GM12865 (cell line): ENCODE measurements at regions not wholly inside any gene's neighbourhood (a gene's known extent, or its start where the extent isn't known, plus 50 kb on each side); places are given as distances from the start of the nearest gene placed in this dataset.
"Not testable (repeated sequence)": the region's sequence is repeated elsewhere in the genome, so short reads cannot be mapped to it uniquely, and the experiment has no call there.

ENCODE experiments used
- DNase-seq: peaks from one replicate; pipeline ENCODE4 v3.0.0; 2010; ENCODE audit warnings: low read depth
- H3K4me3 ChIP-seq: 2 replicates; pipeline ENCODE4 v1.5.1; 2011; ENCODE audit warnings: mild to moderate bottlenecking, low read depth, low read length, control low read depth
- CTCF ChIP-seq: IDR thresholded peaks from 2 replicates; pipeline ENCODE4 v1.5.1; 2011; ENCODE audit warnings: low read length, control low read depth, low read depth, inconsistent platforms; ENCODE audit not compliant: insufficient read depth; ENCODE audit errors: missing control alignments

DNA sequence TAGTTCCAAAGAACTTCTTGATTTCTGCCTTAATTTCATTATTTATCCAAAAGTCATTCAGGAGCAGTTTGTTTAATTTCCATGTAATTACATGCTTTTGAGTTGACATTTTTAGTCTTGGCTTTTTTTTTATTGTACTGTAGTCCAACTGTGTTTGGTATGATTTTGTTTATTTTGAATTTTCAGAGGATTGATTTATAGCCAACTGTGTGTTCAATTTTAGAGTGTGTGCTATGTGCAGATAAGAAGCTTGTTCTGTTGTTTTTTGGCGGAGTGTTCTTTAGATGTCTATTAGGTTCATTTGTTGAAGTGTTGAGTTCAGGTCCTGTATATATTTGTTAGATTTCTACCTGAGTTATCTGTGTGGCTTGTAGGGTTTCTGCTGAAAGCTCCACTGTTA lies 533.6 kb downstream of the TRAM1L1 start:
- TF ChIP-seq CTCF = no peak
- H3K4me3 ChIP-seq = no peak overlapping the region
- DNase-seq = no peak

GRCh38 chr4:116547632-116548031 lies 537.7 kb downstream of the TRAM1L1 start:
- TF ChIP-seq CTCF = no peak
- no peak for DNase-seq
- no peak overlapping the region for H3K4me3 ChIP-seq

DNA sequence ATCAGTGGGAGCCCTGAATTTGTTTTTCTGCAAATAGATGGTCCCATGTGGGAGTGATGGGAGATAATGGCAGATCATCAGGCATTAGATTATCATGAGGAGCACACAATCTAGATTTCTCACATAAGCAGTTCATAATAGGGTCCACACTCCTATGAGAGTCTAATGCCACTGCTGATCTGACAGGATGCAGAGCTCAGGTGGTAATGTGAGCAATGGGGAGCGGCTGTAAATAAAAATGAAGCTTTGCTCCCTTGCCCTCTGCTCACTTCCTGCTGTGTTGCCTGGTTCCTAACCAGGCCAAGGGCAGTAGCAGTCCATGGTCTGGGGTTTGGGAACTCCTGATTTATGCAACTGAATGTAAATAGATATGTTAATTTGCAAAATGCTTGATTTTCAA lies 538.6 kb downstream of the TRAM1L1 start:
- no peak for TF ChIP-seq CTCF
- no peak for DNase-seq
- H3K4me3 ChIP-seq = no peak overlapping the region

- DNase-seq = no peak
- no peak overlapping the region for H3K4me3 ChIP-seq
- no peak for TF ChIP-seq CTCF
These were observed 540.4 kb downstream of the TRAM1L1 start for GRCh38 chr4:116544946-116545345.

DNA sequence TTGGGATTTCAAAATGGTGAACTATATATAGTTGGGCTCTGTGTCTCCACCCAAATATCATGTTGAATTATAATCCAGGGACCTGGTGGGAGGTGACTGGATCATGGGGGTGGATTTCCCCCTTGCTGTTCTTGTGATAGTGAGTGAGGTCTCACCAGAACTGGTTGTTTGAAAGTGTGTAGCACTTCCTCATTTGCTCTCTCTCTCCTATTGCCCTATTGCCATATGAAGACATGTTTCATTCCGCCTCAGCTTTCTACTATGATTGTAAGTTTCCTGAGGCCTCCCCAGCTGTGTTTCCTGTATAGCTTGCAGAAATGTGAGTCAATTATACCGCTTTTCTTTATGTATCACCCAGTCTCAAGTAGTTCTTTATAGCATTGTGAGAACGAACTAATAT lies 545.6 kb downstream of the TRAM1L1 start:
- no peak for TF ChIP-seq CTCF
- no peak for DNase-seq

GRCh38 chr4:116537828-116538227 lies 547.5 kb downstream of the TRAM1L1 start:
- no peak for DNase-seq
- H3K4me3 ChIP-seq = no peak overlapping the region
- no peak for TF ChIP-seq CTCF

More for the DNA sequence above, 545.6 kb downstream of the TRAM1L1 start:
- no peak overlapping the region for H3K4me3 ChIP-seq

DNA sequence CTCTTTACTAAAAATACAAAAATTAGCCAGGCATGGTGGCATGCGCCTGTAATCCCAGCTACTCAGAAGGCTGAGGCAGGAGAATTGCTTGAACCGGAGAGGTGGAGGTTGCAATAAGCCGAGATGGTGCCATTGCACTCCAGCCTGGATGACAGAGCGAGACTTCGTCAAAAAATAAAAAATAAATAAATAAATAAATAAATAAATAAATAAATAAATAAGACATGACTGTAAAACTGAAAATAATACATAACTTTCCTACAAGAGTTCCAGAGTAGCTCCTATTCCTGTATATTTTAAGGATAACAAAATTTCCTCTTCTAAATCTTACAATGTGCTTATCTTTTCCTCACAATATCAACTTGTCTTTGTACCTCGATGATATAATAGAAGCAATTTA lies 549.4 kb downstream of the TRAM1L1 start:
- not testable (repeated sequence) for DNase-seq

More for the DNA sequence above, 549.4 kb downstream of the TRAM1L1 start:
- not testable (repeated sequence) for H3K4me3 ChIP-seq
